Peyer's patch (tissue), 4 donors: ENCODE measurements at regions not wholly inside any gene's neighbourhood (a gene's known extent, or its start where the extent isn't known, plus 50 kb on each side); places are given as distances from the start of the nearest gene placed in this dataset.
"Not testable (repeated sequence)": the region's sequence is repeated elsewhere in the genome, so short reads cannot be mapped to it uniquely, and the experiment has no call there.

Source experiments
- CTCF ChIP-seq, 6 experiments: fragments of 450-650 bp in 4 of 6; fragments of 200-600 bp in 2 of 6; sonication (generic) in 1 of 6; IDR thresholded peaks; one replicate each; pipeline ENCODE4 v1.5.1; 2017 to 2019; ENCODE audit warnings: antibody characterized with exemption in 6 of 6, mild to moderate bottlenecking in 3 of 6, moderate library complexity in 1 of 6
- POLR2A ChIP-seq, 2 donors: fragments of 450-650 bp; IDR thresholded peaks; one replicate each; pipeline ENCODE4 v1.5.1; 2017; ENCODE audit warnings: antibody characterized with exemption in 2 of 2, mild to moderate bottlenecking in 2 of 2, moderate library complexity in 2 of 2

- TF ChIP-seq CTCF, POLR2A (IDR thresholded peaks at IDR 0.05): not testable (repeated sequence)
These were observed 86.5 kb upstream of the DST start for GRCh38 chr6:56729166-56729565.
